ENCODE measurements at regions not wholly inside any gene's neighbourhood (a gene's known extent, or its start where the extent isn't known, plus 50 kb on each side); places are given as distances from the start of the nearest gene placed in this dataset.

DNA sequence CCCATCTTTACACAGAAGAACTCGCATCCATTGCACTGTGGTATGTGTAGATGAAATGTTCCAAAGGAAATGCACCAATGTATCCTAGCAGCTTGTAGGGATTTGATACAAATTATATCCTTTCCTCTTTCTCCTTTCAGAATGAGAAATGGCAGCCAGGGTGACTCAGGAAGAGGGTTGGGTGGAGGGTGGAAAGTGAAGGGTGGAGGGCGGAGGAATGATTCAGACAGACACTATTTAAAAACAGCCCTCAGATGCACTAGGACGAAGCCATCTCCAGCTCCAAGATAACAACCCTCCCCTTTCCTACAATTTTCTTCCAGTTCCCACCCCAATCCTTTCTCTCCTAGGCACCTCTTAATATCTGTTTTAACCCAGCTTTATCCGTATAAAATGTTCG, 96.2 kb upstream of the STK39 start:
- ChIA-PET POLR2A (no interaction called here), CTCF (no interaction called here)
- DNase-seq (ENCODE audit: extremely low spot score): no peak
- TF ChIP-seq PKNOX1 (IDR thresholded peaks at IDR 0.05) (no peak), TARDBP (IDR thresholded peaks at IDR 0.05) (no peak), CTBP1 (IDR thresholded peaks at IDR 0.05; ENCODE audit: borderline replicate concordance) (no peak), L3MBTL2 (conservative IDR thresholded peaks at IDR 0.05) (no peak), BHLHE40 (IDR thresholded peaks at IDR 0.05; ENCODE audit: borderline replicate concordance) (no peak), ELF4 (IDR thresholded peaks at IDR 0.05) (no peak), ZNF384 (IDR thresholded peaks at IDR 0.05) (no peak), FOXA1 (IDR thresholded peaks at IDR 0.05) (no peak), NFRKB (IDR thresholded peaks at IDR 0.05) (no peak)

DNA sequence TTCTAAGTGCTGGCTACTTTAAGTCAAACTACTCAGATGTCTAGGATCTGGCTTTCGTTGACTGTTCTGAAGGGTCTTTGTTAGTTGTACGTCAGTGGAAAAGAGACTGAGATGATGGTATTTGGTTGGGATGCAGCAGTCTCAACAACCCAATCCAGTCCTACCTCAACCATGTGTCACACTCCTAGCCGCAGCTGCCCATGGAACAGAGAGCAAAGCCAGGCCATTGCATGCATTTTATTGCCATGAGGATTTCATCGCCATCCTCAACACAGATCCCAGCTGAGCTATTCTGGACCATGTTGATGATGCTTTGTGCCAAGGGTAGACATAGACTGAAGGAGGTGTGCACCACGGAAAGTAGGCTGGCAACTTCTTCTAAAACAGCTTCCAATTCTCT, 97.3 kb upstream of the STK39 start:
- CTCF ChIA-PET: no interaction called here
- DNase-seq (ENCODE audit: extremely low spot score): no peak
- POLR2A ChIA-PET: no interaction called here
- TF ChIP-seq L3MBTL2 (conservative IDR thresholded peaks at IDR 0.05) (no peak), ZNF384 (IDR thresholded peaks at IDR 0.05) (no peak), SP1 (IDR thresholded peaks at IDR 0.05) (no peak), SUZ12 (IDR thresholded peaks at IDR 0.05) (no peak), ELF4 (IDR thresholded peaks at IDR 0.05) (no peak), TARDBP (IDR thresholded peaks at IDR 0.05) (no peak), FOXM1 (IDR thresholded peaks at IDR 0.05; ENCODE audit: borderline replicate concordance) (no peak), CTBP1 (IDR thresholded peaks at IDR 0.05; ENCODE audit: borderline replicate concordance) (no peak), LEF1 (IDR thresholded peaks at IDR 0.05; ENCODE audit: borderline replicate concordance) (no peak), PKNOX1 (IDR thresholded peaks at IDR 0.05) (no peak), FOXK2 (IDR thresholded peaks at IDR 0.05) (no peak), BHLHE40 (IDR thresholded peaks at IDR 0.05; ENCODE audit: borderline replicate concordance) (no peak), NFRKB (IDR thresholded peaks at IDR 0.05) (no peak), FOXA1 (IDR thresholded peaks at IDR 0.05) (no peak), ARNT (IDR thresholded peaks at IDR 0.05) (no peak), HDGF (IDR thresholded peaks at IDR 0.05; ENCODE audit: borderline replicate concordance) (no peak)

GRCh38 chr2:168345601-168346000, 98.2 kb upstream of the STK39 start:
- DNase-seq (ENCODE audit: extremely low spot score): no peak
- ChIA-PET CTCF (interaction anchor here (2.2 kb wide), 1 partner anchor 414 kb away, joined by 7 read pairs; no protein-coding TSS in a partner anchor), POLR2A (no interaction called here)
- TF ChIP-seq ELF4 (IDR thresholded peaks at IDR 0.05) (no peak), L3MBTL2 (conservative IDR thresholded peaks at IDR 0.05) (no peak), FOXK2 (IDR thresholded peaks at IDR 0.05) (no peak), CTBP1 (IDR thresholded peaks at IDR 0.05; ENCODE audit: borderline replicate concordance) (no peak), ARNT (IDR thresholded peaks at IDR 0.05) (no peak)

DNA sequence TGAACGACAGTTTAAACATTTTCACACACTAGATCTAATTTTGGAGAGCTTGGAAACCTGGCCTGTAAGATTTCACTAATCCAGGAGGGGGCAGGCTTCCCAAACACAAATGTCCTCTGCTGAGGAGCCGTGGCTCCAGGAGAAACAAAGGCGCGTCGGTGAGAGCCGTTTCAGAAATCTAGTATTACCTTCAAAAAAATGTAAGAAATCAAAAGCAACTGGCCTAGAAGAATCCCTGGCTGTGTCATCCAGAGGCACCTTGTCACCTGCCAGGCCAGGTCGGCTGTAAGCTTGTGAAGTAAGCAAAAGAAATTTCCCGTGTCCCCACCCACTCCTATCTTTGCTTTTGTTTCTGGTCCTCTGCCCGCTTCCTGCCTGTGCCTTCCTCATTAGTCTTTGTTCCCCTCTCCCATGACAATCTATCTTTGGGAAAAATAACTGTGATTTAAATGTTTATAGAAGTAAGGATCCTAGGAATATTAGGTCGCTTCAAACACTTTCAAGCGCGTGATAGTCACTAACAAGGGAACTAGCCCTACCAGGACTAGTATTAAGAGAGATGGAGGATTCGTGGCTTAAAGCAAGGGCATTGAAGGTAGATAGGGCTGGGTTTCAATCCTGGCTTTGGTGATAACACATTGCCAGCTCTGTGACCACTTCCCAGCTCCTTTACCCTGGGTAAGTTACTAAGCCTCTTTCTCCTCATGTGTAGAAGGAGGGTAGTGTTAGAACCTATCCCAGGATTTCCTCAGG, 99.5 kb upstream of the STK39 start:
- ChIA-PET CTCF (interaction anchor here (0.5 to 2.2 kb wide), 5 partner anchors 14 to 413 kb away, joined by 3 to 7 read pairs (median 3); no protein-coding TSS in a partner anchor), POLR2A (no interaction called here)
- DNase-seq (ENCODE audit: extremely low spot score): peak; percentile 75

GRCh38 chr2:168348076-168348475, 100.7 kb upstream of the STK39 start:
- DNase-seq (ENCODE audit: extremely low spot score): peak; percentile 67
- CTCF ChIA-PET: interaction anchor here (0.8 to 1.0 kb wide), 3 partner anchors 21 to 146 kb away, joined by 3 read pairs; no protein-coding TSS in a partner anchor
- POLR2A ChIA-PET: no interaction called here
- TF ChIP-seq ELF4 (IDR thresholded peaks at IDR 0.05): no peak
- no peak for TF ChIP-seq FOXM1 (IDR thresholded peaks at IDR 0.05; ENCODE audit: borderline replicate concordance)
- no peak for TF ChIP-seq CTBP1 (IDR thresholded peaks at IDR 0.05; ENCODE audit: borderline replicate concordance)
- TF ChIP-seq HDGF (IDR thresholded peaks at IDR 0.05; ENCODE audit: borderline replicate concordance): no peak
- TF ChIP-seq NFRKB (IDR thresholded peaks at IDR 0.05): no peak
- TF ChIP-seq BHLHE40 (IDR thresholded peaks at IDR 0.05; ENCODE audit: borderline replicate concordance): no peak
- TF ChIP-seq TARDBP (IDR thresholded peaks at IDR 0.05): no peak
- TF ChIP-seq SP1 (IDR thresholded peaks at IDR 0.05): no peak
- TF ChIP-seq L3MBTL2 (conservative IDR thresholded peaks at IDR 0.05): no peak
- no peak for TF ChIP-seq FOXA1 (IDR thresholded peaks at IDR 0.05)
- TF ChIP-seq PKNOX1 (IDR thresholded peaks at IDR 0.05): no peak
- no peak for TF ChIP-seq ARNT (IDR thresholded peaks at IDR 0.05)
- no peak for TF ChIP-seq SUZ12 (IDR thresholded peaks at IDR 0.05)
- TF ChIP-seq LEF1 (IDR thresholded peaks at IDR 0.05; ENCODE audit: borderline replicate concordance): no peak
- TF ChIP-seq ZNF384 (IDR thresholded peaks at IDR 0.05): no peak
- TF ChIP-seq FOXK2 (IDR thresholded peaks at IDR 0.05): no peak

More for the DNA sequence above, 99.5 kb upstream of the STK39 start:
- no peak for TF ChIP-seq FOXM1 (IDR thresholded peaks at IDR 0.05; ENCODE audit: borderline replicate concordance)
- no peak for TF ChIP-seq BHLHE40 (IDR thresholded peaks at IDR 0.05; ENCODE audit: borderline replicate concordance)
- no peak for TF ChIP-seq PKNOX1 (IDR thresholded peaks at IDR 0.05)
- no peak for TF ChIP-seq ELF4 (IDR thresholded peaks at IDR 0.05)
- no peak for TF ChIP-seq SUZ12 (IDR thresholded peaks at IDR 0.05)
- TF ChIP-seq L3MBTL2 (conservative IDR thresholded peaks at IDR 0.05): no peak
- TF ChIP-seq TARDBP (IDR thresholded peaks at IDR 0.05): no peak
- no peak for TF ChIP-seq FOXK2 (IDR thresholded peaks at IDR 0.05)
- no peak for TF ChIP-seq FOXA1 (IDR thresholded peaks at IDR 0.05)
- TF ChIP-seq CTBP1 (IDR thresholded peaks at IDR 0.05; ENCODE audit: borderline replicate concordance): no peak
- no peak for TF ChIP-seq SP1 (IDR thresholded peaks at IDR 0.05)

Data from HEK293T (cell line).